ENCODE measurements at regions not wholly inside any gene's neighbourhood (a gene's known extent, or its start where the extent isn't known, plus 50 kb on each side); places are given as distances from the start of the nearest gene placed in this dataset.
"Not testable (repeated sequence)": the region's sequence is repeated elsewhere in the genome, so short reads cannot be mapped to it uniquely, and the experiment has no call there.

DNA sequence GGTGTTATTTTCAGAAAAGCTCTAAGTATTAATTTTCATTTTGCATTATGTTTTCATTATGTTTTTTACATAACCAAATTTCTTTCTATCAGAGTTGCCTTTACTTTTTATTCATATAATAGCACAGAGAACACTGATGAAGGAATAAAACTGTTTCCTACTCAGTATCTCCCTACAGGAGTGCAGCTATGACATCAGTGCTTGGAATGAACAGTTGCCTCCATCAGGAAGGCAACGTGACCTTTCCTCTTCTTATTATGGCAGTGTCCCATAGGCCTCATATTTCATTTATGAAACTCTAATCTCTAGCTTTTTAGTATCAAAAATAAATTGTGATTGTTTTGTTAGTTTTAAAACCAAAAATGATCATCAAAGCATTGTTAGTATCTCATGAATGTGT lies 712.8 kb downstream of the CD109 start:
- Histone ChIP-seq H3K4me3 (no peak overlapping the region), H3K36me3 (no peaks in the 10 kb centered on the region), H3K27me3 (no peaks in the 10 kb centered on the region), H3K4me1 (no peaks in the 10 kb centered on the region), H3K9me3 (no peaks in the 10 kb centered on the region), H3K27ac (no peak overlapping the region)
- TF ChIP-seq, protein P1, sequence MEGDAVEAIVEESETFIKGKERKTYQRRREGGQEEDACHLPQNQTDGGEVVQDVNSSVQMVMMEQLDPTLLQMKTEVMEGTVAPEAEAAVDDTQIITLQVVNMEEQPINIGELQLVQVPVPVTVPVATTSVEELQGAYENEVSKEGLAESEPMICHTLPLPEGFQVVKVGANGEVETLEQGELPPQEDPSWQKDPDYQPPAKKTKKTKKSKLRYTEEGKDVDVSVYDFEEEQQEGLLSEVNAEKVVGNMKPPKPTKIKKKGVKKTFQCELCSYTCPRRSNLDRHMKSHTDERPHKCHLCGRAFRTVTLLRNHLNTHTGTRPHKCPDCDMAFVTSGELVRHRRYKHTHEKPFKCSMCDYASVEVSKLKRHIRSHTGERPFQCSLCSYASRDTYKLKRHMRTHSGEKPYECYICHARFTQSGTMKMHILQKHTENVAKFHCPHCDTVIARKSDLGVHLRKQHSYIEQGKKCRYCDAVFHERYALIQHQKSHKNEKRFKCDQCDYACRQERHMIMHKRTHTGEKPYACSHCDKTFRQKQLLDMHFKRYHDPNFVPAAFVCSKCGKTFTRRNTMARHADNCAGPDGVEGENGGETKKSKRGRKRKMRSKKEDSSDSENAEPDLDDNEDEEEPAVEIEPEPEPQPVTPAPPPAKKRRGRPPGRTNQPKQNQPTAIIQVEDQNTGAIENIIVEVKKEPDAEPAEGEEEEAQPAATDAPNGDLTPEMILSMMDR (IDR thresholded peaks at IDR 0.05) = no peak
- no peak for TF ChIP-seq POLR2A (IDR thresholded peaks at IDR 0.05)
- DNase-seq = no peak
- WGBS, 2 donors = 33 to 60% methylated on average over 1 of the region's 1 CpG
- intact Hi-C loops (cut with DNase I) = loop anchor here (10.0 kb wide), 1 partner anchor 796 kb away; the partner anchor contains the start of gene COL12A1

DNA sequence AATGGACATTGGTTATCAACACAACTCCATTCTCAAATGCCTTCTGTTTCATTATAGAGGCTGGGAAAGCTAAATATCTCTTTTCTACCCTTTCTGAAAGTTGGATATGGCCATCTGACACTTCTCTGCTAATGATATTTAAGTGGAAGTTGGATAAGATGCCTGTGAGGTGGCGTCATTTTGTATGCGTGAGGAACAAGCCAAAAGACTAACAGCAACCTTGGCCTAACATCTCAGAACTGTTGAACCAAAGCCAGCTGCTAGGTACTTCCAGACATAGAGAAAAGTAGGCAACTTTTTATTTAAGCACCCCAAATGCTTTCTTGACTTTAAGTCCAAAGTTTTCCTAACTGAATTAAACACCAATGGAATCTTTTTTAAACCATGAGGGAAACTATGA lies 708.4 kb downstream of the CD109 start:
- intact Hi-C loops (cut with DNase I) = loop anchor here (10.0 kb wide), 1 partner anchor 800 kb away; the partner anchor contains the start of gene COL12A1
- whole genome bisulfite sequencing, 2 donors = 51 to 53% methylated on average over 2 of the region's 2 CpGs

DNA sequence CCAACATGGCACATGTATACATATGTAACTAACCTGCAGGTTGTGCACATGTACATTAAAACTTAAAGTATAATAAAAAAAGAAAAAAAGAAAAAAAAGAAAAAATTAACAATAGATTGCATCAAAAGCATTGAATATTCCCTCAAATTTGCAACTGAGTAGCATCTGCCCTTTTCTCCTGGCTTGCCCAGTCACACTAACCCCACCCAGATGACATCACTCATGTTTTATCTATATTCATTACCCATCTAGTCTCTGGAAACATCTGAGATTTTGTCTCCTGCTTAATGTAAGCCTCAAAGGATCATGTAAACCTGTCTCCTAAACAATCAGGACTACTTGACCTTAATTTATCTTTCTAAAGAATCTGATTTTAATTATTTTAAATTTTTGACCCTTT lies 706.8 kb downstream of the CD109 start:
- intact Hi-C loops (cut with DNase I) = loop anchor here (10.0 kb wide), 1 partner anchor 802 kb away; the partner anchor contains the start of gene COL12A1
- Histone ChIP-seq H3K9me3 (no peaks in the 10 kb centered on the region), H3K27ac (no peak overlapping the region)

More for the DNA sequence above, 708.4 kb downstream of the CD109 start:
- Histone ChIP-seq H3K27me3 (no peaks in the 10 kb centered on the region), H3K36me3 (no peaks in the 10 kb centered on the region), H3K4me1 (no peaks in the 10 kb centered on the region), H3K27ac (no peak overlapping the region), H3K9me3 (no peaks in the 10 kb centered on the region), H3K4me3 (no peak overlapping the region)
- DNase-seq = no peak
- TF ChIP-seq, protein P1 (IDR thresholded peaks at IDR 0.05) = no peak
- no peak for TF ChIP-seq POLR2A (IDR thresholded peaks at IDR 0.05)

DNA sequence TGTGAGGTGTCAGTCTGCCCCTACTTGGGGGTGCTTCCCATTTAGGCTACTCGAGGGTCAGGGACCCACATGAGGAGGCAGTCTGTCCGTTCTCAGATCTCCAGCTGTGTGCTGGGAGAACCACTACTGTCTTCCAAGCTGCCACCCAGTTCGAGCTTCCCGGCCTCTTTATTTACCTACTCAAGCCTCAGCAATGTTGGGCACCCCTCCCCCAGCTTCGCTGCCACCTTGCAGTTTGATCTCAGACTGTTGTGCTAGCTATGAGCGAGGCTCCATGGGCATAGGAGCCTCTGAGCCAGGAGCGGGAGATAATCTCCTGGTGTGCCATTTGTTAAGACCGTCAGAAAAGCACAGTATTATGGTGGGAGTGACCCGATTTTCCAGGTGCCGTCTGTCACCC lies 682.4 kb downstream of the CD109 start:
- H3K36me3 ChIP-seq; H3K27ac ChIP-seq; intact Hi-C loops (cut with DNase I); H3K27me3 ChIP-seq; DNase-seq; H3K4me3 ChIP-seq; H3K4me1 ChIP-seq; H3K9me3 ChIP-seq: not testable (repeated sequence)
- 60 to 84% methylated on average over 4 to 6 of the region's 10 CpGs for WGBS, 2 donors

More for the DNA sequence above, 706.8 kb downstream of the CD109 start:
- Histone ChIP-seq H3K4me3 (no peak overlapping the region), H3K4me1 (no peaks in the 10 kb centered on the region), H3K36me3 (no peaks in the 10 kb centered on the region), H3K27me3 (no peaks in the 10 kb centered on the region)
- no peak for DNase-seq
- TF ChIP-seq, protein P1 (IDR thresholded peaks at IDR 0.05) = no peak
- TF ChIP-seq POLR2A (IDR thresholded peaks at IDR 0.05) = no peak

DNA sequence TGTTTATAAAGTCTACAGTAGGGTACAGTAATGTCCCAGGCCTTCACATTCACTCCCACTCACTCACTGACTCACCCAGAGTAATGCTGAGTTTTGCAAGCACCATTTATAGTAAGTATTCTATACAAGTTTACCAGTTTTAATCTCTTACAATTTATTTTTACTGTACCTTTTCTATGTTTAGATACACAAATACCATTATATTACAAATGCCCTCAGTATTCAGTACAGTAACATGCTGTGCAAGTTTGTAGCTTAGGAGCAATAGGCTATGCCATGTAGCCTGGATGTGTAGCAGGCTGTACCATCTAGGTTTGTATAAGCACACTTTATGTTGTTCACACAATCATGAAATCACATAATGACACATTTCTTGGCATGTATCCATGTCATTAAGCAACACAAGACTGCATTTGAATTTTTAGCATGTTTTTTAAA lies 673.6 kb downstream of the CD109 start:
- intact Hi-C loops (cut with DNase I) = no loop called here
- Histone ChIP-seq H3K4me3 (no peak overlapping the region), H3K36me3 (no peaks in the 10 kb centered on the region), H3K4me1 (no peaks in the 10 kb centered on the region), H3K27me3 (no peaks in the 10 kb centered on the region), H3K27ac (no peak overlapping the region), H3K9me3 (no peaks in the 10 kb centered on the region)
- no peak for TF ChIP-seq POLR2A (IDR thresholded peaks at IDR 0.05)
- TF ChIP-seq, protein P1 (IDR thresholded peaks at IDR 0.05) = no peak
- DNase-seq = no peak

DNA sequence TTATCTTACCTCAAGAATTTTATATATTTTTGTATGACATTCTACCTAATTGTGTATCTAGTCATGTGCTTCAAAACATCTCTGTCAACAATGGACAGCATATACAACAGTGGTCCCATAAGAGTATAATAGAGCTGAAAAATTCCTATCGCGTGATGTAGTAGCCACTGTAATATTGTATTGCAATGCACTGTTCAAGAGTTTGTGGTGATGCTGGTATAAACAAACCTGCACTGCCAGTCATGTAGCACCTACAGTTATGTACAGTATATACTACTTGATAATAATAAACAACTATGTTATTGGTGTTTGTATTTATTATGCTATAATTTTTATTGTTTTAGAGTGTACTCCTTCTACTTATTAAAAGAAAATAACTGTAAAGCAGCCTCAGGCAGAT lies 672.7 kb downstream of the CD109 start:
- Histone ChIP-seq H3K36me3 (no peaks in the 10 kb centered on the region), H3K4me3 (no peak overlapping the region), H3K9me3 (no peaks in the 10 kb centered on the region), H3K27me3 (no peaks in the 10 kb centered on the region), H3K4me1 (no peaks in the 10 kb centered on the region), H3K27ac (no peak overlapping the region)
- TF ChIP-seq POLR2A (IDR thresholded peaks at IDR 0.05) = no peak
- TF ChIP-seq, protein P1 (IDR thresholded peaks at IDR 0.05) = no peak
- DNase-seq = no peak
- intact Hi-C loops (cut with DNase I) = no loop called here
- 98 to 100% methylated on average over 2 of the region's 2 CpGs for WGBS, 2 donors
